Caco-2 (cell line): ENCODE measurements at regions not wholly inside any gene's neighbourhood (a gene's known extent, or its start where the extent isn't known, plus 50 kb on each side); places are given as distances from the start of the nearest gene placed in this dataset.

Source experiments
- BruUV-seq: library from RNA; stranded (reverse); fragments of 400-500 nt; replicated peaks from 2 replicates; lab custom pipeline; 2021; lab: Mats Ljungman, UMichigan
- CTCF ChIA-PET: fragments of 300-600 bp; sonication (Branson Sonifier 250); formaldehyde crosslinking; loops from one replicate; lab custom pipeline; 2022; ENCODE audit warnings: antibody characterized with exemption; lab: Charles Lee
- POLR2A ChIA-PET: fragments of 300-600 bp; sonication (Branson Sonifier 250); formaldehyde crosslinking; loops from one replicate; lab custom pipeline; 2022; ENCODE audit warnings: antibody characterized with exemption; lab: Charles Lee
- DNase-seq, 2 experiments: peaks; one replicate each; pipeline versions ENCODE4 v3.0.0 to v3.0.0-alpha.2; 2020 to 2022
- H3K27me3 ChIP-seq: replicated peaks from 2 replicates; pipeline ENCODE4 v1.6.0; 2011; ENCODE audit warnings: low read length; ENCODE audit not compliant: control insufficient read depth, insufficient read depth
- H3K36me3 ChIP-seq: 2 replicates; pipeline ENCODE4 v1.5.1; 2011; ENCODE audit warnings: low read length; ENCODE audit not compliant: control insufficient read depth, insufficient read depth
- H3K4me1 ChIP-seq: fragments of 250-450 bp; sonication (Bioruptor Pico); 2 replicates; pipeline ENCODE4 v1.5.1; 2020; ENCODE audit warnings: mild to moderate bottlenecking
- H3K4me3 ChIP-seq: 2 replicates; pipeline ENCODE4 v1.5.1; 2011; ENCODE audit warnings: low read depth, mild to moderate bottlenecking, control low read depth, low read length
- H3K9me3 ChIP-seq: fragments of 250-450 bp; sonication (Bioruptor Pico); 2 replicates; pipeline ENCODE4 v1.5.1; 2020; ENCODE audit warnings: mild to moderate bottlenecking, moderate library complexity
- H3K27ac Mint-ChIP-seq: one replicate; pipeline ENCODE4 v1.8.0; 2022; ENCODE audit warnings: mixed read lengths; ENCODE audit not compliant: unreplicated experiment
- H3K27me3 Mint-ChIP-seq: one replicate; pipeline ENCODE4 v1.8.0; 2022; ENCODE audit warnings: mixed read lengths; ENCODE audit not compliant: insufficient read depth, unreplicated experiment
- H3K36me3 Mint-ChIP-seq: one replicate; pipeline ENCODE4 v1.8.0; 2022; ENCODE audit warnings: mild to moderate bottlenecking, mixed read lengths; ENCODE audit not compliant: insufficient read depth, unreplicated experiment
- H3K4me1 Mint-ChIP-seq: one replicate; pipeline ENCODE4 v1.8.0; 2022; ENCODE audit warnings: low read depth, mixed read lengths; ENCODE audit not compliant: unreplicated experiment
- H3K4me3 Mint-ChIP-seq: one replicate; pipeline ENCODE4 v1.8.0; 2022; ENCODE audit warnings: mild to moderate bottlenecking, moderate library complexity, mixed read lengths; ENCODE audit not compliant: unreplicated experiment
- H3K9me3 Mint-ChIP-seq: one replicate; pipeline ENCODE4 v1.8.0; 2022; ENCODE audit warnings: mixed read lengths; ENCODE audit not compliant: unreplicated experiment
- intact Hi-C: fragments of 100-400 bp; cut with micrococcal nuclease; formaldehyde crosslinking; loops from one replicate; pipeline ENCODE4 v1.10.0; 2022; ENCODE audit not compliant: unreplicated experiment
- TF ChIP-seq, protein P1 (sequence below), 2 experiments: fragments of 200-600 bp in 1 of 2; IDR thresholded peaks; 1 replicate in 1 of 2; 2 replicates in 1 of 2; pipeline versions ENCODE4 v1.5.1 to v1.8.0; 2011 to 2022; ENCODE audit warnings: antibody characterized with exemption in 1 of 2, control low read depth in 1 of 2, inconsistent platforms in 1 of 2, low read depth in 1 of 2, low read length in 1 of 2, mild to moderate bottlenecking in 1 of 2, moderate library complexity in 1 of 2; ENCODE audit not compliant: insufficient read depth in 1 of 2, severe bottlenecking in 1 of 2, unreplicated experiment in 1 of 2

DNA sequence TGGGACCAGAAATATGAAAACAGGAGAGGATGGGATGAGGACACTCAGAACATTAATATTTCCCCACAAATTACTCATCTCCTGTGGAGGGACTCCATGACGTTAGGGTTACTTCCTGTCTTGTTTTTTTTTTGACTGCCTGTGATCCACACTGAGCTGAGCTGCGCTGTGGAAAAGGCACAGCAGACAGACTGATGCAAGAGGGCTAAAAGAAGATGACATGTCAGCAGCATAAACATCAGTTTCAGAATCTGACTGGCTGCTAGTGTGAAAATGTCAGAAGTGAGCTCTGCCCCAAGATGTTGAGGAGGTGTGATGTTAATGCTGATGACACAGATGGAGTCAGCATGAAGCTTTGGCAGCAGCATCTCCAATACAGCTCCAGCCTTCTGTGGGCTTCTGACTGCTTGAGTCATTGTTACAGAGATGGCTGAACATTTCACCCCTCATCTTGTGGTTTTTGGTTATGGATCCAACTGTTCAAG is 286.8 kb downstream of the BLID start:
- Histone ChIP-seq H3K9me3 (peaks cover 10% of the 10 kb centered on the region), H3K4me3 (no peak overlapping the region), H3K36me3 (no peaks in the 10 kb centered on the region), H3K4me1 (no peaks in the 10 kb centered on the region), H3K27me3 (no peaks in the 10 kb centered on the region)
- BruUV-seq = no TSS peak
- Mint-ChIP-seq H3K36me3 (no peaks in the 10 kb centered on the region), H3K9me3 (peaks cover 32% of the 10 kb centered on the region), H3K27me3 (peaks cover 4% of the 10 kb centered on the region), H3K4me3 (no peak overlapping the region), H3K4me1 (no peaks in the 10 kb centered on the region), H3K27ac (no peak overlapping the region)
- DNase-seq = no peak
- TF ChIP-seq, protein P1, sequence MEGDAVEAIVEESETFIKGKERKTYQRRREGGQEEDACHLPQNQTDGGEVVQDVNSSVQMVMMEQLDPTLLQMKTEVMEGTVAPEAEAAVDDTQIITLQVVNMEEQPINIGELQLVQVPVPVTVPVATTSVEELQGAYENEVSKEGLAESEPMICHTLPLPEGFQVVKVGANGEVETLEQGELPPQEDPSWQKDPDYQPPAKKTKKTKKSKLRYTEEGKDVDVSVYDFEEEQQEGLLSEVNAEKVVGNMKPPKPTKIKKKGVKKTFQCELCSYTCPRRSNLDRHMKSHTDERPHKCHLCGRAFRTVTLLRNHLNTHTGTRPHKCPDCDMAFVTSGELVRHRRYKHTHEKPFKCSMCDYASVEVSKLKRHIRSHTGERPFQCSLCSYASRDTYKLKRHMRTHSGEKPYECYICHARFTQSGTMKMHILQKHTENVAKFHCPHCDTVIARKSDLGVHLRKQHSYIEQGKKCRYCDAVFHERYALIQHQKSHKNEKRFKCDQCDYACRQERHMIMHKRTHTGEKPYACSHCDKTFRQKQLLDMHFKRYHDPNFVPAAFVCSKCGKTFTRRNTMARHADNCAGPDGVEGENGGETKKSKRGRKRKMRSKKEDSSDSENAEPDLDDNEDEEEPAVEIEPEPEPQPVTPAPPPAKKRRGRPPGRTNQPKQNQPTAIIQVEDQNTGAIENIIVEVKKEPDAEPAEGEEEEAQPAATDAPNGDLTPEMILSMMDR (IDR thresholded peaks at IDR 0.05; ENCODE audit: insufficient read depth in 1 of 2, low read depth in 1 of 2, low read length in 1 of 2, severe bottlenecking in 1 of 2, unreplicated experiment in 1 of 2) = no peak
- intact Hi-C loops = no loop called here
- ChIA-PET CTCF (no interaction called here), POLR2A (no interaction called here)

DNA sequence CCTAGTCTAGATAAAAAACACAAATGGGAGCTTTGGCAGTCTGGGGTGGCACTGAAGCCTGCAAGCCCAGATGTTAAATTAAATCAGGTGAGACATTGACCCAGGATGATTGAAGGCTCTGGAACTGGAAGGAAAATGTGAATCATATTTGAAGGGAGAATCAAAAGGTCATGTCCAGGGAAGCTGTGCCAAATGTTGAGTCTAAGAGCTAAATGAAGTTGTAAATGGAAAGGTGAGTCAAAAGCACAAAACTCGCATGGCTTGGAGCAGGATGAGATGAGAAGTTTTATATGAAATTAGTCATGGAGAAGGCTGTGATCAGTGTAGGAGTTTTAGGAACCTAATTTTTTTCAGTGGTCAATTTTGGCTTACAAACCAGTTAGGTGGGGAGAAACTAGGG is 301.1 kb downstream of the BLID start:
- intact Hi-C loops = no loop called here
- H3K4me1 ChIP-seq = no peaks in the 10 kb centered on the region
- peaks cover 23% of the 10 kb centered on the region for H3K9me3 ChIP-seq
- H3K27me3 ChIP-seq = no peaks in the 10 kb centered on the region
- H3K4me3 ChIP-seq = no peak overlapping the region
- Mint-ChIP-seq H3K36me3 (no peaks in the 10 kb centered on the region), H3K27me3 (no peaks in the 10 kb centered on the region), H3K4me1 (no peaks in the 10 kb centered on the region), H3K4me3 (no peak overlapping the region), H3K27ac (no peak overlapping the region), H3K9me3 (peaks cover 32% of the 10 kb centered on the region)
- no peak for DNase-seq
- POLR2A ChIA-PET = no interaction called here
- TF ChIP-seq, protein P1 (IDR thresholded peaks at IDR 0.05; ENCODE audit: insufficient read depth in 1 of 2, low read depth in 1 of 2, low read length in 1 of 2, severe bottlenecking in 1 of 2, unreplicated experiment in 1 of 2) = no peak
- CTCF ChIA-PET = no interaction called here
- no TSS peak for BruUV-seq
- no peaks in the 10 kb centered on the region for H3K36me3 ChIP-seq

DNA sequence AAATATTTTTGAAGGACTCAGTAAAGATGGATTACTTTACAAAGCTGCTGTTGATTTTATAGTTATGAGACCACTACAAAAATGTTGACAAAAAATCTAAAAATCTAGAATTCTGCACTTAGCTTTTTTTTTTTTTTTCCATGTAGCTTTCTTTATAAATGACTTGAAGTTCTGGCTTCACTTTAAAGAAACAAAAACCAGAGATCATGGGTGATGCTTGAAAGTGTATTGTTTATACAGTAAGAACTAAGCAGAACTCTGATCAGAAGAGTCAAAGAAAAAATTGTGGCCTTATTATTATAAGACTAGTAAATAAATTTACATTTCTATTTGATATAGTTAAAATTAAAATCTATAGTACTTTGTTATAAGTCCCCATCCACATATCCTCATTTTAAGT is 301.7 kb downstream of the BLID start:
- Mint-ChIP-seq H3K4me3 (no peak overlapping the region), H3K4me1 (no peaks in the 10 kb centered on the region), H3K36me3 (no peaks in the 10 kb centered on the region), H3K27me3 (no peaks in the 10 kb centered on the region), H3K9me3 (peaks cover 32% of the 10 kb centered on the region), H3K27ac (no peak overlapping the region)
- ChIA-PET POLR2A (no interaction called here), CTCF (no interaction called here)
- intact Hi-C loops = no loop called here
- Histone ChIP-seq H3K36me3 (no peaks in the 10 kb centered on the region), H3K4me3 (no peak overlapping the region), H3K27me3 (no peaks in the 10 kb centered on the region), H3K4me1 (no peaks in the 10 kb centered on the region), H3K9me3 (peaks cover 23% of the 10 kb centered on the region)
- no TSS peak for BruUV-seq
- no peak for DNase-seq
- TF ChIP-seq, protein P1 (IDR thresholded peaks at IDR 0.05; ENCODE audit: insufficient read depth in 1 of 2, low read depth in 1 of 2, low read length in 1 of 2, severe bottlenecking in 1 of 2, unreplicated experiment in 1 of 2) = no peak
